HG02852 (cell line): ENCODE measurements at regions not wholly inside any gene's neighbourhood (a gene's known extent, or its start where the extent isn't known, plus 50 kb on each side); places are given as distances from the start of the nearest gene placed in this dataset.
A peak's percentile ranks its signal among the peaks of the same experiment; 100 is the strongest.
"Not testable (repeated sequence)": the region's sequence is repeated elsewhere in the genome, so short reads cannot be mapped to it uniquely, and the experiment has no call there.

Experiments used
- ATAC-seq: cut with Tn5 transposase; IDR thresholded peaks from one replicate; pipeline ENCODE4 v1.9.1; 2021; ENCODE audit warnings: mild to moderate bottlenecking, moderate library complexity; ENCODE audit not compliant: unreplicated experiment

DNA sequence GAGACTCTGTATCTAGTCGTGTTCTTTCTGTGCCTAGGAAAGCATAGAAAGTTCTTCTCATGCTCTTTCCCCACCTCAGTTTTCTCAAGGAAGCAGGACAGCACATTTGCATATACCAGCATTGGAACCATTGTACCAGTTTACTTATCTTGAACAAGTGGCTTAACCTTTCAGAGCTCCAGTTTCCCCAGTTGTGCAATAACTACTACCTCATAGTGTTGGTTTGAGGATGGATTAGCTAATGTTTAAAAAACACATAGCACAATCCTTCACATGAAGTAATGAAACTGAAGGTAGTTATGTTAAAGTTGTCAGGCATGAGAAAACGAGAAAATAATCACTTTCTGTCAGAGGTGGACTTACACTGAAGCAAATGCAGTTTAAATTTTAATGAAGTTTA is 92.2 kb upstream of the H2AZ1 start:
- ATAC-seq: no peak

DNA sequence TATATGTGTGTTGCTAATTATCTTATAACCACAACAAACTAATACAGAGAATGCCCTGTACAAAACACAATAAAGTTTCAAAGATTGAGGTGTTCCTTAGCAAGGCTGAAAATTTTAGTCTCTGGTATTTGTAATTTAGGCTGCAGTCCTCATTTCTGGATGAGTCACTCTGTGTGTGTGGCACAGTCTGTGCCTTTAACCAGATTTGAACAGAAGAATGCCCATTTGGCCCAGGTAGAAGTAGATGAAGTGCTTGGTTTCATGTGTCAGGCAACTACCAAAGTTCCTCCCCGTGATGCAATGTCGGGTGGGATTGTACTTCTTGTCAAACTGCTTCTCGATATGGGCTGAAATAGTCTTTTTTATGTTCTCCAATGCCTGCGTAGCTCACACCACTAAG is 91.6 kb upstream of the H2AZ1 start:
- no peak for ATAC-seq

GRCh38 chr4:100034023-100034664 is 84.1 kb upstream of the H2AZ1 start:
- ATAC-seq: no peak

DNA sequence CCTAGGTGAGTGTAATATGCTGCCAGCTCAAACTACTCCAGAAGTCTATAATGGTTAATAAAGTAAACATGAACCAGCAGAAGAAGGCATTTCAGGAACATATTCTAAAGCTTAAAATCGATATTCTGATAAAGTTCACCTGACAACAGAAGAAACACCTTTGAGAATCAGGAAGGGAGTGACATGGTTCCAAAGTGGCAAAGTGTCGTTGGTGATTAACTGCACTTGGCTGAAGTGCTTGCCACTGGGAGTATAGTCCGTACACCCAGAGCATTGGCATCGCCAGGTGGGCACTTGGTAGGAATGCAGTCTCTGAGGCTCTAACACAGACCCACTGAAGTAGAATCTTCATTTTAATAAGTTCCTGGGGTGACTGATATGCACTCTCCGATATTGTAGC is 76.0 kb upstream of the H2AZ1 start:
- ATAC-seq: no peak

DNA sequence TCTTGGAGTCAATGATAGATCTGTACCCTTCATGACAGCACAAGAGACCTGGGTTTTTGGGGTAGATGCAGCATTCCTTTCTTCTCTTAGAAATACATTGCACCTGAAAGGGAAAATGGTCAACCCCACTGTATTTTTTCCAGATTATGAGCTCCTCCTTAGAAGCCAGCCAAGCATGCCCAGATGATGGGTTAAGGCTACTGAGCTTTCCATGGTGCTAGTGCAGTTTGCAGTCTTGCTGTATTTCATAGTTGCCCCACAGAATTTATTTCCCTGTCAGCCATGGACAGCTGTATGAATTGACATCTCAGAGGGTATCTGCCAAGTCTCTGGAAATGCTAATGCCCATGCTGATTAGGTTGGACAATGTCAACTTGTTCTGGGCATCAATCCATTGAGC is 73.7 kb upstream of the H2AZ1 start:
- no peak for ATAC-seq

GRCh38 chr4:100022792-100023222 is 72.7 kb upstream of the H2AZ1 start:
- no peak for ATAC-seq

GRCh38 chr4:100019821-100020220 is 69.7 kb upstream of the H2AZ1 start:
- ATAC-seq: no peak

GRCh38 chr4:100017637-100018310 is 67.7 kb upstream of the H2AZ1 start:
- peak; percentile 90 for ATAC-seq

DNA sequence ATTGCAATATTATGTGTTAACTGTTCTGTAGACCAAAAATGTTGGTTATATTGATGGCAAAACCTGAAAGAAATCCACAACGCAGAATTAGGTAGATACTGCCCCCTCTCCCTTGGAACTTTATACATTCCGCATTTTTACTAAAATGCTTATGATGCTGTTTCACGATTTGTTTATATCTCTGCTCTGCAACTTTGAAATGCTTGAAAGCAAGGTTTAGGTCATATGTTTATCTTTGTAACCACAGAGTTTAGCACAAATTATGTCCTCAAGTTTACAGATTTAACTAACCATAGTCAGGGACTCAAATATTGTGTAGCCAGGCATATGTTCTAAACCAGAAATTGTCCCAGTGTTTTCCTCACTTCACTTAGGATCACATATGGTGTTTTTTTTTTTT is 66.1 kb upstream of the H2AZ1 start:
- no peak for ATAC-seq

DNA sequence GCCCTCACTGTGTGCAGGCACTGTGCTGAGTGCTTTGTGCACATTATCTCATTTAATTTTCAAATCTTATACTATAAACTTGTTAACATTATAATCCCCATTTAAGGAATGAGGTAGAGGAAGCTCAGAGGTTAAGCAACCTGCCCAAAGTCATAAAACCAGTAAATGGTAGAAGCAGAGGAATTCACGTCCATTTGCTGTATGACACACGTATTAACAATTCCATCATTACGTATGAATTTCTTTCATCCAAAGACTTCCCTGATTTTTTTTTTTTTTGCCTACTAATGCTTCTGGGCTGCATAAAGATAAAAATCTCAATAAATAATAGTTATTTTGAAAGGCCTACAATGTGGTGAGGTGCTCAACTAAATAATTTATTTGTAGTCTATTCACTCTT is 64.5 kb upstream of the H2AZ1 start:
- ATAC-seq: no peak

GRCh38 chr4:100009490-100009889 is 59.4 kb upstream of the H2AZ1 start:
- no peak for ATAC-seq

DNA sequence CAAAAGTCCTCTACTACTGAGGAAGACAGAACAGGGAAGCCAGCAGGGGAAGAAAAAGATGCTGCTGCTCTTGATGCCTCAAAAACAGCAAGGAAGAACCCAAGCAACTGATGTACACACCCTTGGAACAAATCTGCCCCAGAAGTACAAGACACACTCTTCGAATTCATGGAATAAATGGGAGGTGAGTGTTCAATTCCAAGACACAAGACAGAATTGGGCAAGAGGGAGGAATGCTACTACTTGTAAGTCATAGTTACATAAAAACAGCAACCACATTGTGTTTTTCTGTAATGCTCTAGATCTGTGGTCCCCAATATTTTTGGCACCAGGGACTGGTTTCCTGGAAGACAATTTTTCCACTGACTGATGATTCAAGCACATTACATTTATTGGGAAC is 58.0 kb upstream of the H2AZ1 start:
- no peak for ATAC-seq

DNA sequence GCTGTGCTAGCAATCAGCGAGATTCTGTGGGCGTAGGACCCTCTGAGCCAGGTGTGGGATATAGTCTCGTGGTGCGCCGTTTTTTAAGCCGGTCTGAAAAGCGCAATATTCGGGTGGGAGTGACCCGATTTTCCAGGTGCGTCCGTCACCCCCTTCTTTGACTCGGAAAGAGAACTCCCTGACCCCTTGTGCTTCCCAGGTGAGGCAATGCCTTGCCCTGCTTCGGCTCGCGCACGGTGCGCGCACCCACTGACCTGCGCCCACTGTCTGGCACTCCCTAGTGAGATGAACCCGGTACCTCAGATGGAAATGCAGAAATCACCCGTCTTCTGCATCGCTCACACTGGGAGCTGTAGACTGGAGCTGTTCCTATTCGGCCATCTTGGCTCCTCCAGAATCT is 56.1 kb upstream of the H2AZ1 start:
- ATAC-seq: not testable (repeated sequence)
